Choroid plexus epithelial cell (primary cell): ENCODE measurements at regions not wholly inside any gene's neighbourhood (a gene's known extent, or its start where the extent isn't known, plus 50 kb on each side); places are given as distances from the start of the nearest gene placed in this dataset.

Experiments
- DNase-seq: peaks from one replicate; pipeline ENCODE4 v3.0.0-alpha.2; 2010; ENCODE audit warnings: low read depth
- H3K4me3 ChIP-seq: 2 replicates; pipeline ENCODE4 v1.5.1; 2011; ENCODE audit warnings: low read depth, mild to moderate bottlenecking, control low read depth, low read length, moderate library complexity
- TF ChIP-seq, protein P1 (sequence below): conservative IDR thresholded peaks from 2 replicates; pipeline ENCODE4 v1.5.1; 2011; ENCODE audit warnings: low read depth, mild to moderate bottlenecking, control low read depth, inconsistent platforms, low read length, moderate library complexity

DNA sequence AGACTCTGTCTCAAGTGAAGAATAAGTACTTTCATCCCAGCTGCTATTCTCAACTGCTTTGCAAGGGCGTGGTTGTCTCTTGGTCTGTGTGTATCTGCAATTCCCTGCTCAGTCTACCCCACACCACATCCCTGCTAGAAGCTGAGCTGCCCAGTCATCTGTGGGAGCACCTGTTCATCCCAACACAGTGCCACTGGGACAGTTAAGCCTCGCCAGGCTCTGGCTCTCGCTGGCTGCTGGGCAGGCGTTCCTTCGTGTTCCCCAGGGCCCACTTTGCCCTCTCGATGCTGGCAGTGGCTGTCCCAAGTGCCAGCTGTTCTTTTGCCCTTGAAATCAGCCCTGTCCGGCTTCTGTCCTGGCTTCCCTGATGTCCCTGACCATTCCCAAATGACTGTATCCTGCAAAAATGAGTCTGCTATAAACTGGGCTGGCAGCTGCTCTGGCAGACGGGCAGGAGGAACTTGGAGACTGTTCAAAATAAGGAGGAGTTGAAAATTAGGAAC is 91.6 kb upstream of the KLHL25 start:
- DNase-seq, result no peak
- H3K4me3 ChIP-seq, result no peak overlapping the region
- TF ChIP-seq, protein P1, sequence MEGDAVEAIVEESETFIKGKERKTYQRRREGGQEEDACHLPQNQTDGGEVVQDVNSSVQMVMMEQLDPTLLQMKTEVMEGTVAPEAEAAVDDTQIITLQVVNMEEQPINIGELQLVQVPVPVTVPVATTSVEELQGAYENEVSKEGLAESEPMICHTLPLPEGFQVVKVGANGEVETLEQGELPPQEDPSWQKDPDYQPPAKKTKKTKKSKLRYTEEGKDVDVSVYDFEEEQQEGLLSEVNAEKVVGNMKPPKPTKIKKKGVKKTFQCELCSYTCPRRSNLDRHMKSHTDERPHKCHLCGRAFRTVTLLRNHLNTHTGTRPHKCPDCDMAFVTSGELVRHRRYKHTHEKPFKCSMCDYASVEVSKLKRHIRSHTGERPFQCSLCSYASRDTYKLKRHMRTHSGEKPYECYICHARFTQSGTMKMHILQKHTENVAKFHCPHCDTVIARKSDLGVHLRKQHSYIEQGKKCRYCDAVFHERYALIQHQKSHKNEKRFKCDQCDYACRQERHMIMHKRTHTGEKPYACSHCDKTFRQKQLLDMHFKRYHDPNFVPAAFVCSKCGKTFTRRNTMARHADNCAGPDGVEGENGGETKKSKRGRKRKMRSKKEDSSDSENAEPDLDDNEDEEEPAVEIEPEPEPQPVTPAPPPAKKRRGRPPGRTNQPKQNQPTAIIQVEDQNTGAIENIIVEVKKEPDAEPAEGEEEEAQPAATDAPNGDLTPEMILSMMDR, result no peak

DNA sequence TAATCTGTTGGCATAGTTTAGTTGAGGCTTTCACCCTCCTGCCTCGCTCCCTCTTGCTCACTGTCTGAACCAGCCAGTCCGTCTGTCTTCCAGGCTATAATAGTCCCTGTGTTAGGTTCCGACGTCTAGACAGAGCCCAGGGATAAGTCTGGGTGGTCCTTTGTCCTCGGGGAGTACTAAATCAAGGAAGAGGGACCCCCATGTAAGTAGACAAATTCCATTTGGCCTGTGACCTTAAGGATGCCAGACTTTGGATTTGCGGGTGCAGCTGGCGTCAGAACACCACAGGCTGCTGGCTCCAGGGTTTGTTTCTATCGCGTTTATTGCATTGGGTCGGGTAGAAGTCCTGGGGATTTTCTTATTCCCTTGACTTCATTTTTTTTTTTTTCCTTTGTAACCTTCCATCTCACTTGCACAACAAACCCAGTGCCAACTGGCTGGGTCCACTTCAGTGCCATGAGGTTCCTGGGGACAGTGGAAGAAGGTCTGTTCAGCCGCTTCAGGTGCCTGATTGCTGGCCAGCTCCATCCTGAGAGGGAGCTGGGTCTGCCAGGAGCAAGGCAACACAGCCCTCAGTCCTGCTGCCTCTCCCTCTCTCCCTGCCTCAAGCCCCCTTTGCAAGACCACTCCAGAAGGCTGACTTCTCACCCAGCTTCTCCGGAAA is 95.4 kb upstream of the KLHL25 start:
- H3K4me3 ChIP-seq, result no peak overlapping the region
- no peak for DNase-seq

DNA sequence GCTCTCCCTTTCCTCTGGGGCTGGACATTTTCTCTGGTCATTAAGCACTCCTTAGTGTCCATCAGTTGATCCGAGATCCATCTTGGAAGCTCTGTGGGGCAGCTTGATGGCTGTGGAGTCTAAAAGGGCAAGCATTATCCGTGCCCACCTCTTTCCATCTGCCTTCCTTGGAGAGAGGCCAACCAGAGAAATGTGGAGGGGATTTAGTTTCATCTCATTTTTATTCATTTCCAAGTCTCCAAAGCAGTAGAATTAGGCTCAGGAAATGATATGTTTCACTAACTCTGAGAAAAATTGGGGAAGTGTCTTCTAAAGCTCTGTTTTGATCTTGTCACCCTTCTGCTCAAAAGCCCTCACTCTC is 95.9 kb upstream of the KLHL25 start:
- no peak for DNase-seq
- no peak overlapping the region for H3K4me3 ChIP-seq
- TF ChIP-seq, protein P1, result no peak

More for the DNA sequence above, 95.4 kb upstream of the KLHL25 start:
- TF ChIP-seq, protein P1, result no peak

DNA sequence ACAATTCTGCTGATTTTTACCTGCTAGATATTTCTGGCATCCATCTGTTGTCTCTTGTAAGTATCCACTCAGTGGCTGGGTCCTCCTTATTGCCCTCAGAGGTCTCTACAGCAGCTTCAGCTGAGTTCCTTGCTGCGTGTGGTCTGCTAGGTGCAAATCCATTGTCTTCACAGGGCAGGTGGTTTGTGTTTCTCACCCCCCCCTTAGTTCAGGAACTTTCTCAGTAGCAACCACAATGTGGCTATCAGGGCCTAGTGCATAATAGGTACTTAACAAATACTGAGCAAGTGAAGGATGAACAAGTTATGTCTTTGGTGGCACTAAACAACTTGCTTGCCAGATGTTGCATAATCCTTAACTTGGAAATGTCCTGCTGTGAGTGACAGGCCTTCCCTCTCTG is 96.7 kb upstream of the KLHL25 start:
- no peak for DNase-seq
- no peak overlapping the region for H3K4me3 ChIP-seq
- TF ChIP-seq, protein P1, result no peak

DNA sequence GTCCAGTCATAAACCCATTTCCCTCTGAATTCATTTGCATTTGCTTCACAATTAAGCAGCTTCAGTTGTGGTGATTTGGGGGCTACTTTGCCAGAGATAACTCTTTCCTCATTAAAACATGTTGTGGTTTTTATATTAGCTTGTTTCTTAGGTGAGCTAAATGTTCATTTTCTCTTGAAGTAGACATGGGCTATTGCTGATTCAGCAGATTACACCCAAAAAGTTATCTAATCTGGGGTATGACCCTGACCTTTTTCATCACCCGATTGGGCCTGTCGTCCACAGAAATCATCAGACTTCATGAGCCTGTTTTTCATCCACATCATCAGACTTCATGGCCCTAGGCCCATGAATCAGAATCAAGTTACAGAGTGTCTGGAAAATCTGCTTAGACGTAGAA is 97.5 kb upstream of the KLHL25 start:
- TF ChIP-seq, protein P1, result no peak
- DNase-seq, result no peak
- H3K4me3 ChIP-seq, result no peak overlapping the region

DNA sequence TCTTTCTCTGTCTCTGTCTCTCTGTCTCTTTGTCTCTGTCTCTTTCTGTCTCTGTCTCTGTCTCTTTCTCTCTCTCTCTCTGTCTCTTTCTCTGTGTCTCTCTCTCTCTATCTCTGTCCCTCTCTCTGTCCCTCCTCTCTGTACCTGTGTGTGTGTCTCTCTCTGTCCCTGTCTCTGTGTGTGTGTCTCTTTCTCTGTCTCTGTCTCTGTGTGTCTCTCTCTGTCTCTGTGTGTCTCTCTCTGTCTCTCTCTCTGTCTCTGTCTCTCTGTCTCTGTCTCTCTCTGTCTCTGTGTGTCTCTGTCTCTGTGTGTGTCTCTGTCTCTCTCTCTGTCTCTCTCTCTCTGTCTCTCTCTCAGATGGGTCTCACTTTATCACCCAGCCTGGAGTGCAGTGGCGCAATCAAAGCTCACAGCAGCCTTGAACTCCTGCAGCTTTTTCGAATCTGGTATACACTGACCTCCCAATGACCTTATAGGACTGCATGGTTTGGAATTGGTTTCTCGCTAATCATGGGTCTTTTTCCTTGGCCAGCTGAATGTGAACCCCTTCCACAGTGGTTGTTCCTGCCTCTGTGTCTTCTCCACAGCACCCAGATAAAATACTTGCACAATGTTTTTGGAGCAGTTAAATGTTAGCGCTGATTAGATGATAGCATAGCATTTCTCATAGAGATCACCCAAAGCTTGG is 102.6 kb upstream of the KLHL25 start:
- peak; percentile 1 for DNase-seq
- TF ChIP-seq, protein P1, result no peak
- H3K4me3 ChIP-seq, result no peak overlapping the region
